DOHH2 (cell line): ENCODE measurements at regions not wholly inside any gene's neighbourhood (a gene's known extent, or its start where the extent isn't known, plus 50 kb on each side); places are given as distances from the start of the nearest gene placed in this dataset.

ENCODE experiments used
- EZH2phosphoT487 ChIP-seq: fragments of 200-600 bp; sonication (generic); IDR thresholded peaks from 2 replicates; pipeline ENCODE4 v1.6.1; 2017; ENCODE audit warnings: borderline replicate concordance, mild to moderate bottlenecking, antibody characterized with exemption, low read length, moderate library complexity, mixed read lengths
- TF ChIP-seq, protein P1 (sequence below): fragments of 200-600 bp; sonication (generic); IDR thresholded peaks from one replicate; pipeline ENCODE4 v1.5.1; 2014; ENCODE audit warnings: antibody characterized with exemption, mild to moderate bottlenecking, low read depth, low read length; ENCODE audit not compliant: poor library complexity, severe bottlenecking

DNA sequence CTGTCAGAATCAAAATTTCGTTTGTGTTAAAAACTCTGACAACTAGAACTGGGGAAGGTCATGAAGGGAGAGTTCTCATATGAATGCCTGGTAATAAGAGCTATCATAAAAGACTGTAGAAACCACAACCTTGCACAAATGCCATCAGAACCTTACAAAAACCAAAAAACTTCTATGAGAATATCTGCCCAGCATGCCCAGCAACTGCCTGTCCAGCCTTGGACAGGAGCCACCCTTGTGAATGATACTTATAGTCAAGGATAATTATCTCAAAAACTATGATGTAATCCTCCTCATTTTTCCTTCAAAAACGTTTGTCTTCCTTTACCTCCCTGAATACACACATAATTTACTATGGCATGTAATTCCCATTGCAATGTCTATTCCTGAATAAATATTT is 53.4 kb upstream of the C1orf185 start:
- TF ChIP-seq, protein P1, sequence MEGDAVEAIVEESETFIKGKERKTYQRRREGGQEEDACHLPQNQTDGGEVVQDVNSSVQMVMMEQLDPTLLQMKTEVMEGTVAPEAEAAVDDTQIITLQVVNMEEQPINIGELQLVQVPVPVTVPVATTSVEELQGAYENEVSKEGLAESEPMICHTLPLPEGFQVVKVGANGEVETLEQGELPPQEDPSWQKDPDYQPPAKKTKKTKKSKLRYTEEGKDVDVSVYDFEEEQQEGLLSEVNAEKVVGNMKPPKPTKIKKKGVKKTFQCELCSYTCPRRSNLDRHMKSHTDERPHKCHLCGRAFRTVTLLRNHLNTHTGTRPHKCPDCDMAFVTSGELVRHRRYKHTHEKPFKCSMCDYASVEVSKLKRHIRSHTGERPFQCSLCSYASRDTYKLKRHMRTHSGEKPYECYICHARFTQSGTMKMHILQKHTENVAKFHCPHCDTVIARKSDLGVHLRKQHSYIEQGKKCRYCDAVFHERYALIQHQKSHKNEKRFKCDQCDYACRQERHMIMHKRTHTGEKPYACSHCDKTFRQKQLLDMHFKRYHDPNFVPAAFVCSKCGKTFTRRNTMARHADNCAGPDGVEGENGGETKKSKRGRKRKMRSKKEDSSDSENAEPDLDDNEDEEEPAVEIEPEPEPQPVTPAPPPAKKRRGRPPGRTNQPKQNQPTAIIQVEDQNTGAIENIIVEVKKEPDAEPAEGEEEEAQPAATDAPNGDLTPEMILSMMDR = no peak
- TF ChIP-seq EZH2phosphoT487 = no peak
